Heart right ventricle (tissue), 16 donors: ENCODE measurements at regions not wholly inside any gene's neighbourhood (a gene's known extent, or its start where the extent isn't known, plus 50 kb on each side); places are given as distances from the start of the nearest gene placed in this dataset.

Experiments used
- ATAC-seq, 8 donors: fragments of 200-7000 bp; cut with Tn5 transposase; one replicate each; pipeline ENCODE4 v1.9.1; 2020; ENCODE audit warnings: mild to moderate bottlenecking in 8 of 8, moderate library complexity in 8 of 8, moderate number of reproducible peaks in 1 of 8
- DNase-seq, 2 donors: peaks; one replicate each; pipeline ENCODE4 v3.0.0-alpha.2; 2020
- H3K27ac ChIP-seq, 10 donors: fragments of 200-600 bp; sonication (generic) in 2 of 10; one replicate each; pipeline versions ENCODE4 v1.5.0 to v1.8.0; 2020 to 2022; ENCODE audit warnings: mild to moderate bottlenecking in 3 of 10
- H3K27me3 ChIP-seq, 7 donors: fragments of 200-600 bp; one replicate each; pipeline ENCODE4 v1.8.0; 2021 to 2022; ENCODE audit warnings: mild to moderate bottlenecking in 2 of 7
- H3K36me3 ChIP-seq, 9 donors: fragments of 200-600 bp; sonication (generic) in 1 of 9; one replicate each; pipeline versions ENCODE4 v1.5.0 to v1.8.0; 2020 to 2022; ENCODE audit warnings: mild to moderate bottlenecking in 2 of 9
- H3K4me1 ChIP-seq, 9 donors: fragments of 200-600 bp; sonication (generic) in 1 of 9; one replicate each; pipeline versions ENCODE4 v1.5.0 to v1.8.0; 2020 to 2022; ENCODE audit warnings: mild to moderate bottlenecking in 4 of 9
- H3K4me3 ChIP-seq, 10 donors: fragments of 200-600 bp; sonication (generic) in 2 of 10; one replicate each; pipeline versions ENCODE4 v1.5.0 to v1.8.0; 2020 to 2022; ENCODE audit warnings: mild to moderate bottlenecking in 7 of 10, moderate library complexity in 2 of 10
- H3K9me3 ChIP-seq, 11 donors: fragments of 200-600 bp in 10 of 11; sonication (generic) in 2 of 11; one replicate each; pipeline versions ENCODE4 v1.5.0 to v1.8.0; 2013 to 2022; ENCODE audit warnings: mild to moderate bottlenecking in 2 of 11, control low read depth in 1 of 11, moderate library complexity in 1 of 11
- WGBS, 2 donors: extraction: QIAGEN DNeasy Blood & Tissue Kit; methylation state at CpG; one replicate each; pipeline ENCODE4 v1.1.7; 2013; ENCODE audit warnings: inconsistent platforms in 1 of 2; 5-methylcytosine and 5-hydroxymethylcytosine counted together
- intact Hi-C, 10 donors: fragments of 100-400 bp; cut with DNase I; formaldehyde crosslinking; loops; one replicate each; pipeline versions ENCODE4 v1.11.1 to v1.14.2; 2022
- TF ChIP-seq, protein P1 (sequence below), 9 donors: fragments of 200-600 bp; sonication (generic) in 2 of 9; IDR thresholded peaks; one replicate each; pipeline versions ENCODE4 v1.5.0 to v1.8.0; 2021 to 2022; ENCODE audit warnings: antibody characterized with exemption in 9 of 9, mild to moderate bottlenecking in 5 of 9, moderate library complexity in 1 of 9
- donor health status: Arrhythmogenic right ventricular cardiomyopathy.
- donor health status: ischemic (EF 13 %, LVEDD 7.1; RV severe dilation, severe dysfunction).
- donor health status: healthy with polysubstance abuse.
- donor health status: DM: no; HTN: yes; CAD: no.
- donor health status: DM: no; HTN: no; CAD: no.
- donor health status: ischemic (EF 25% LVEDD 6.9; RV normal size, moderate dysfunction).
- donor health status: ischemic (EF 25% LVEDD 5.7; RV mildly dilated, moderate dysfunction).
- donor health status: healthy.
- donor health status: DM: yes; HTN: yes; CAD: no.
- donor health status: Ischemic cardiomyopathy.
- donor health status: ischemic (EF 35%, LVEDD 5.7; RV mildly dilated, moderate dysfunction).
- donor health status: nonischemic (EF 11% LVEDD 7.7; RV severe dilation, severe dysfunction).
- donor health status: DM: yes; HTN: yes; CAD: no.
- donor health status: PGD.
- donor health status: ischemic (EF 29% LVEDD 5.4; RV normal size, mild dysfunction).
- donor health status: nonischemic (EF 23%, LVEDD 6.1; RV moderate dilation, normal function).

DNA sequence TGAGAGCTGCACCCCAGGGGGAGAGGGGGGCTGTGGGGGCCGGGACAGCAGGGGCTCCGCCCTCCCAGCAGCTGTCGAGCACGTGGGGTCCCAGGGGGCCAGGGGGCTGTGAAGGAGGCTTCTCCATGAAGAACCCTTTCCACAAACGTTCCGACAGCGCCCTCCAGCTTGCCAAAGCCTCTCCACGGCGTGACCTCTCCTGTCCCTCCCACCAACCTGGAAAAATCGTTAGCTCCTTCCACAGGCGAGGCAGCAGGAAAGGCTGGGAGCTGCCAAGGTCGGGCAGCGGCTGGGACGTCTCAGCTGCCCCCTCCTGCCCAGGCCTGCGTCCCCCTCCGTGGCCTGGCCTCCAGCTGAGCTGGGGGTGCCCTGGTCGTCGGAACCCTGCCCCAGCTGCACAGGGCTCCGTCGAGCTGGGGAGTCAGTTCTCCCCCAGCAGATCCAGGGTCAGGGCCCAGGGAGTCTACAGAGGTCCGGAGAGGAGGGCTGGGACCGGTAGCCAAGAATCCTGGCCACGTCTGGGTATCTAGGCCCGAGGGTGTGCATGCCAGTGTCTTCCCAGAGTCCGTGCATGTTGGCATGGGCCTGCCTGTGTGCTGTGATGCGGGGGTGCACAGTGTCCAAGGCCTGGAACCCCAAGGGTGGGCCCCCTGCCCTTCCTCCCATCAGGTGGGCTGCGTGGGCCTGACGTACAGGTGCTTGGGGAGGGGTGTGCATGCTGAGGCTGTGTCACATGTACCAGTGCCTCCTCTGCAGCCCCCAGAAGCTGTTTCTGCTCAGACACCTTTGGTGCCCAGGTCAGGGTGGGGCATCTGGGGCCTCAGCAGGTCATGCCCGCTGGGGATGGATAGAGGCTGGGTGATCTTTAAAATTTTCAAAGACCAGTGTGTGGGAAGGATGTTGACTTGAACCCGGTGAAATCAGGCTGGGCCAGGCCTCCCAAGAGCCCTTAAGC is 66.5 kb downstream of the UNCX start:
- TF ChIP-seq, protein P1, sequence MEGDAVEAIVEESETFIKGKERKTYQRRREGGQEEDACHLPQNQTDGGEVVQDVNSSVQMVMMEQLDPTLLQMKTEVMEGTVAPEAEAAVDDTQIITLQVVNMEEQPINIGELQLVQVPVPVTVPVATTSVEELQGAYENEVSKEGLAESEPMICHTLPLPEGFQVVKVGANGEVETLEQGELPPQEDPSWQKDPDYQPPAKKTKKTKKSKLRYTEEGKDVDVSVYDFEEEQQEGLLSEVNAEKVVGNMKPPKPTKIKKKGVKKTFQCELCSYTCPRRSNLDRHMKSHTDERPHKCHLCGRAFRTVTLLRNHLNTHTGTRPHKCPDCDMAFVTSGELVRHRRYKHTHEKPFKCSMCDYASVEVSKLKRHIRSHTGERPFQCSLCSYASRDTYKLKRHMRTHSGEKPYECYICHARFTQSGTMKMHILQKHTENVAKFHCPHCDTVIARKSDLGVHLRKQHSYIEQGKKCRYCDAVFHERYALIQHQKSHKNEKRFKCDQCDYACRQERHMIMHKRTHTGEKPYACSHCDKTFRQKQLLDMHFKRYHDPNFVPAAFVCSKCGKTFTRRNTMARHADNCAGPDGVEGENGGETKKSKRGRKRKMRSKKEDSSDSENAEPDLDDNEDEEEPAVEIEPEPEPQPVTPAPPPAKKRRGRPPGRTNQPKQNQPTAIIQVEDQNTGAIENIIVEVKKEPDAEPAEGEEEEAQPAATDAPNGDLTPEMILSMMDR (IDR thresholded peaks at IDR 0.05): no peak
- Histone ChIP-seq H3K4me3 (no peak overlapping the region), H3K27me3 (peaks cover 5 to 81% (median 74%) of the 10 kb centered on the region in 7 donors), H3K4me1 (no peaks in the 10 kb centered on the region), H3K9me3 (no peaks in the 10 kb centered on the region), H3K36me3 (no peaks in the 10 kb centered on the region), H3K27ac (no peak overlapping the region)
- 45 to 53% methylated on average over 29 to 30 of the region's 30 CpGs for WGBS, 2 donors
- DNase-seq (no peak), ATAC-seq (no peak)
- intact Hi-C loops: no loop called here

DNA sequence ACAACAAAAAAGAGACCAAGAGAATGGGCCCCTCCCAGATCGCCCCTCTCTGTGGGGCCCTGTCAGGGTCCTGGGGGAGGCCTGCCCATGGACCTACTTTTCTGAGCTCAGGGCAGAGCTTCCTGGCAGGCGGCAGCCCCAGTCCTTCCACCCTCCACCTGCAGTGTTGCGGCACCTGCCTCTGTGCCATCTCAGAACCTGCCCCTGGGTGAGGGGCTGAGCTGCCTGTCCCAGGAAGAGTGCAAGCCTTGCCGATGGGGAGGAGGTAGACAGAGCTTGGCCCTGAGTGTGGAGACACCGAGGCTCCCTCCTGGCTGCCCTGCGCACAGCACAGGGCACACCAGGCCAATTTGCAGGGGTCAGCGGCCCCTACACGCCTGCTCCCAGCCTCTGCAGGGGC is 67.5 kb downstream of the UNCX start:
- TF ChIP-seq, protein P1 (IDR thresholded peaks at IDR 0.05): no peak
- WGBS, 2 donors: 67 to 70% methylated on average over 8 of the region's 8 CpGs
- Histone ChIP-seq H3K27me3 (peaks cover 5 to 80% (median 71%) of the 10 kb centered on the region in 7 donors), H3K27ac (no peak overlapping the region), H3K4me3 (no peak overlapping the region), H3K9me3 (no peaks in the 10 kb centered on the region), H3K4me1 (no peaks in the 10 kb centered on the region), H3K36me3 (no peaks in the 10 kb centered on the region)
- DNase-seq: no peak
- ATAC-seq: no peak
- intact Hi-C loops: no loop called here

DNA sequence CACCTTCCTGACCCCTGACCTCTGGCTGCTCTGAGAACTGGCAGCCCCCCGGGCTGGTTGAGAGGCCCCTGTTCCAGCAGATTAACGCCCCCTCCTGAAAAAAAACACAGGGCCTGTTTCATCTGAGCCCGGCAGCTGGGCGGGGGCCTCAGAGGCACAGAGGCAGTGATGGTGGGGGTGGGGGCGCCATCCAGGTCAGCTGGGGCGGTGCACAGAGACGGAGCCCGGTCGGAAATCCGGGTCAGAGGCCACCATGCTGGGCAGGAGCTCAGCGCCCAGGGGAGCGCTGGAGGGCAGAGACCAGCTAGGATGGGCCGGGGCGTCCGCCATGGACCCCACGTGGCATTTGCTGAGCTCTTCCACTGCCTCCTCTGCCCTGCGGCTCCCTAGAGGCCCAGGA is 68.0 kb downstream of the UNCX start:
- TF ChIP-seq, protein P1 (IDR thresholded peaks at IDR 0.05): no peak

DNA sequence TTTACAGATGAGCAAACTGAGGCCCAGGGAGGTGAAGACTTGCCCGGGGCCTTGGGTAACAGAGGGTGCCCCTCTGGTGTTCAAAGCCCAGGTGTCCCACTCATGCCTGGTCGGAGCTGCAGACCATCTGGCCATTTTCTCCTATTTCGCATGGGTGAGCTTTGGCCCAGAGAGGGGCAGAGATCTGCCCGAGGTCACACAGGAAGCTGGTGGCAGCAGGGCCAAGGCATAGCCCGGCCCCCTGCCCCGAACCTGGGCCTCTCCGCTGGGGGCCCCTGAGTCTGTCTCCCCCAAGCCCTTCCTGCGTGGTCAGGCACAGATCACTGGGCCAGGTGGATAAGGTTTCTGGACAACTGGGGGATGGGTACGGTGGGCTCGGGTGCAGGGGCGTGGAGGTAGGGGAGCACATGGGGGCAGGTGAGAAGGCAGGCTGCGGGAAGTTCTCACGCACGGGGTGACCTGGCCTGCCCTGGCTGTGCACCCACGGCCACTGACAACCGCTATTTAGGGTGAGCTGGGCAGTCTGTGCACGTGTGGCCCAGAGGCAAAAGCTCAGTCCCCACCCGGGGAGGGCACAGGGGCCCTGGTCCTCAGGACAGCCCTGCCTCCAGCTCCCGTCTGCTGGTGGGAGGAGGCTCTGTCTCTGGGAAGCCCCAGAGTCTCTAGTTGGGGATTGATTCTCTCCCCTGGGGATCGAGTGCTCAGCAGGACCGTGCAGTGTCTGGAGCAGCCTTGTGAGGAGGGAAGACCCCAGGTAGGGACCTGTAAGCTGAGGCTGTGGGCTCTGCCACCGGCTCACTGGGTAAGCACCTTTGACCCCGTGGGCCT is 68.6 kb downstream of the UNCX start:
- DNase-seq (no peak), ATAC-seq (no peak)
- intact Hi-C loops: no loop called here
- 53 to 55% methylated on average over 23 of the region's 23 CpGs for WGBS, 2 donors
- Histone ChIP-seq H3K9me3 (no peaks in the 10 kb centered on the region), H3K27ac (no peak overlapping the region), H3K4me3 (no peak overlapping the region), H3K4me1 (no peaks in the 10 kb centered on the region), H3K36me3 (no peaks in the 10 kb centered on the region), H3K27me3 (peaks cover 4 to 72% (median 63%) of the 10 kb centered on the region in 7 donors)
- TF ChIP-seq, protein P1 (IDR thresholded peaks at IDR 0.05): no peak

More for the DNA sequence above, 68.0 kb downstream of the UNCX start:
- ATAC-seq (no peak), DNase-seq (no peak)
- 35 to 50% methylated on average over 16 to 17 of the region's 17 CpGs for WGBS, 2 donors
- no peak overlapping the region for H3K4me3 ChIP-seq
- H3K27ac ChIP-seq: no peak overlapping the region
- no peaks in the 10 kb centered on the region for H3K36me3 ChIP-seq
- no peaks in the 10 kb centered on the region for H3K9me3 ChIP-seq
- intact Hi-C loops: no loop called here
- H3K4me1 ChIP-seq: no peaks in the 10 kb centered on the region
- H3K27me3 ChIP-seq: peaks cover 5 to 78% (median 69%) of the 10 kb centered on the region in 7 donors
